GM19328 (cell line): ENCODE measurements at regions not wholly inside any gene's neighbourhood (a gene's known extent, or its start where the extent isn't known, plus 50 kb on each side); places are given as distances from the start of the nearest gene placed in this dataset.

ENCODE experiments used
- ATAC-seq: cut with Tn5 transposase; IDR thresholded peaks from one replicate; pipeline ENCODE4 v1.9.1; 2021; ENCODE audit warnings: mild to moderate bottlenecking, moderate library complexity; ENCODE audit not compliant: unreplicated experiment

GRCh38 chr2:217326238-217327022, 466.6 kb upstream of the TNP1 start:
- no peak for ATAC-seq

GRCh38 chr2:217325816-217326215, 466.0 kb upstream of the TNP1 start:
- ATAC-seq: no peak

- ATAC-seq: no peak
Measured at GRCh38 chr2:217325251-217325650, 465.4 kb upstream of the TNP1 start.

GRCh38 chr2:217316743-217317142, 456.9 kb upstream of the TNP1 start:
- no peak for ATAC-seq

DNA sequence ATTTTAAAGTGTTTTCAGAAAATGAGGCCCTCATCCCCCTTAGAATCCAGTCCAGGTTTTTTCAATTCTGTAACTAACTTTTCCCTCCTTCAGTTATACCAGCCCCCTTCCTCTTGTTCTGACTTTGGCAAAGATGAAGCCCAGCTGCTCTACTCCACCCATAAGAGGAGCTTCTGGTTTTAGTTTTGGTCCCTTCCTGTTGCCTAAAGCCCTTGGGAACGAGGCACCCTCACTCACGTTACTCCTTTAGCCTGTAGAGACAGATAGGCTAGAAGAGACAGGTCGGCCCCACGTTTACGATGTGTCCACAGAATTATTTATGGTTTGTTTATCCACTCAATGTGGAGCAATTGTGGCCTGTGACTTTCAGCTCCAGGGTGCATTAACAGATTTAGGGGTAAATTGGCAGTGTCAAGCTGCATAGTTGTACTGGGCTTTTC, 454.2 kb upstream of the TNP1 start:
- no peak for ATAC-seq

DNA sequence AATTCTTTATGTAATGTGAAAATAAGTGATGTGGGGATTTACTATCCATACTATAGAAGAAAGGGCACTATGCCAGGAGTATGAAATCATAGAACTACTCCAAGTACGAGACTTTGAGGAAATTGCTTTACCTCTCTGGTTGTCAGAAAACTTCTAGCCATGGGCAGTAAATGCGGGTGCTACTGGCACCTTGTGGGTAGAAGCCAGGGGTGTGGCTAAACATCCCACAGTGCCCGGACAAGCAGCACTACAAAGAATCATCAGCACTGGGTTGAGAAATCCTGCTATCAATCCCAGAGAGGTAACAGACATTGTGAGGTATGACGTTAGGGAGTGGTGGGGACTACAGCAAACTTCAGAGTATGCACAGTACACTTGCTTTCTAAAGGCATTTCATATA, 453.5 kb upstream of the TNP1 start:
- no peak for ATAC-seq

GRCh38 chr2:217309056-217309455, 449.2 kb upstream of the TNP1 start:
- ATAC-seq: no peak

GRCh38 chr2:217307023-217307422, 447.2 kb upstream of the TNP1 start:
- no peak for ATAC-seq

GRCh38 chr2:217305882-217306281, 446.0 kb upstream of the TNP1 start:
- no peak for ATAC-seq

GRCh38 chr2:217304582-217304981, 444.7 kb upstream of the TNP1 start:
- no peak for ATAC-seq

DNA sequence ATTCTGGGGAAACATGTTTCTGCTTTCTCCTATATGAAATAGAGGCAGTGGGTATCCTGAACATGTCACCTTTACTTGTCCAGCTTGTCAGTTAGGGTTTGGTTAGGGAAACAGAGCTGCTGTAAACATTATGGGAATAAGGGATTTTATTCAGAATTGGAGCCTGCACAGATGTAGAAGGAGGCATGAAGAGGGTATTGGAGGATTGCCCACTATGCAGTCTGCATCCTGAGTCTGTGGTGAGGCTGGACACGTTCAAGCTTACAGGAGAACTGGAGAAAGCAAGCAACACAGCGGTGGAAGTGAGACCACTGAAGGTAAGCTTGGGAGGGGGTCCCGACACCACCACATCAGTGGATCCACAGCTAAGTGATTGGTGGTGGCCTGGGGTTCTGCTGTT, 443.0 kb upstream of the TNP1 start:
- ATAC-seq: no peak

GRCh38 chr2:217301142-217301925, 441.5 kb upstream of the TNP1 start:
- ATAC-seq: no peak

DNA sequence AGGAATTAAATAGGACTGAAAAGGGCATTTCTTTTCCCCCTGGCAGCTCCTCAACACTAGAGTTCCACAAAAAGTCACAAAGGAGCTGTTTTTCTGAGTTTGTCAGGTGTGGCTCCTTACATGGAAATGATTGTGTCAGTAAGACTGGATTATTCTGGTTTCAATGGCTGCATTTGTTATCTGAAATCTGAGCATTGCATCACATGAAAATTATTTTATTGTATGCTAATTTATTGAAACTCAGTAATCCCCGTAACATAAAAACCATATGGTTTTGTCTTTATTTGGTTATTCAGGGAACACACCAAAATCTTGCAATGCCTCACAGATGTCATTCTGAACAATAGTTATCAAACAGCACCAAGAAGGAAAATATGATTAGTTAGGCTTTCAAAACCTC, 439.7 kb upstream of the TNP1 start:
- no peak for ATAC-seq

GRCh38 chr2:217297096-217297495, 437.2 kb upstream of the TNP1 start:
- no peak for ATAC-seq

- no peak for ATAC-seq
Measured at GRCh38 chr2:217294818-217295217, 435.0 kb upstream of the TNP1 start.

- no peak for ATAC-seq
Measured at GRCh38 chr2:217294211-217294610, 434.3 kb upstream of the TNP1 start.

DNA sequence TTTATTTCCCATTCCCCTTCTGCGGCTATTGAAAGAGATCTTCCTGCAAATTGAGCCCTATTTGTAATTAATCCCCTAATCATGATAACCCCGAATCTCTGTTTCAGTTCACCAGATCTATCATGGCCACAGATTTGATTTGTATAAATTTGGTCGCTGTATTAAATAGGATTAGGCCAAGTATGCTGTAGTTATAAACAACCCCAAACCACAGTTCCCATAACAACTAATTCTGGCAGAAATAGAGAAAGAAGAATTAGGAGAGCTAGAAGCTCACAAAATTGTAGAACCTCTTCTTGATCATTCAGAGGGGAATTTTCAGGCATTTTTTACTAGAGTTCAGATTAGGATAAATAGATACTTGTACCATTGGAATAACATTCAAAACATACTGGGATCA, 433.7 kb upstream of the TNP1 start:
- no peak for ATAC-seq

GRCh38 chr2:217293046-217293445, 433.2 kb upstream of the TNP1 start:
- ATAC-seq: no peak

- no peak for ATAC-seq
Measured at GRCh38 chr2:217291259-217291658, 431.4 kb upstream of the TNP1 start.

DNA sequence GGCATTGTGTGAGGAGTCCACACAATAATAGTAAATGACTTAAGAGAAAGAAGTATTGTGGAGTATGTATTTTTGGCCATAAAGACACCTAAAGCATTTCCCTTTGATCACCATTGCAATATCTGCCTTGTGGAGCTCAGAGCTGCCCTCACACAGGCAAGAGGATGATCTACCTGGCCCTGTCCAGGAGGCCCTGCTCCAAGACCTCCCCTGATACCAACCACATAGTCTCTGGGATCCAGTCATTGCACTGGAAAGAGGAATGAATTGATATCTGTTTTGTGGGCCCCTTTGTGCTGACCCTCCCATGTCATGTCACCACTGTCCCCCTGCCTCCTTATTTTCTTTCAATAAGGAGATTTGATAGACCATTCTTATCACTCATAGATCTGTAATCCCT, 430.6 kb upstream of the TNP1 start:
- ATAC-seq: no peak

GRCh38 chr2:217289907-217290280, 430.0 kb upstream of the TNP1 start:
- ATAC-seq: no peak

GRCh38 chr2:217289177-217289906, 429.5 kb upstream of the TNP1 start:
- no peak for ATAC-seq
